HEK293 (cell line): ENCODE measurements at regions not wholly inside any gene's neighbourhood (a gene's known extent, or its start where the extent isn't known, plus 50 kb on each side); places are given as distances from the start of the nearest gene placed in this dataset.

Experiments
- CTCF ChIA-PET: fragments of 350-600 bp; formaldehyde crosslinking; extraction: SDS; loops from one replicate; lab custom pipeline; 2021; ENCODE audit warnings: antibody characterized with exemption; lab: Yijun Ruan, JAX
- POLR2A ChIA-PET: fragments of 300-600 bp; formaldehyde crosslinking; extraction: SDS; loops from one replicate; lab custom pipeline; 2020; ENCODE audit warnings: antibody characterized with exemption, inconsistent platforms; lab: Yijun Ruan, JAX
- H3K27ac ChIP-seq: fragments of 200-500 bp; sonication (Bioruptor generic); 2 replicates; pipeline ENCODE4 v1.5.1; 2014; ENCODE audit warnings: low read depth, low read length, control low read depth, inconsistent platforms; ENCODE audit errors: extremely low read depth
- H3K36me3 ChIP-seq, 2 experiments: fragments of 200-500 bp in 1 of 2; sonication (Bioruptor generic) in 1 of 2; 1 replicate in 1 of 2; 2 replicates in 1 of 2; pipeline ENCODE4 v1.5.1; 2014 to 2017; ENCODE audit warnings: inconsistent platforms in 2 of 2, low read length in 2 of 2; ENCODE audit not compliant: control insufficient read depth in 2 of 2, insufficient read depth in 1 of 2
- H3K4me1 ChIP-seq: fragments of 200-500 bp; sonication (Bioruptor generic); 2 replicates; pipeline ENCODE4 v1.5.1; 2014; ENCODE audit warnings: mild to moderate bottlenecking, low read length, inconsistent platforms; ENCODE audit not compliant: control insufficient read depth, insufficient read depth
- H3K4me3 ChIP-seq: 2 replicates; pipeline ENCODE4 v1.5.1; 2011; ENCODE audit warnings: low read depth, mild to moderate bottlenecking, control low read depth, low read length, moderate library complexity
- H3K9me3 ChIP-seq: fragments of 200-500 bp; sonication (Bioruptor generic); 2 replicates; pipeline ENCODE4 v1.5.1; 2014; ENCODE audit warnings: low read depth, low read length, inconsistent platforms; ENCODE audit not compliant: control insufficient read depth, insufficient read depth
- GLI2 ChIP-seq: fragments of 450-650 bp; formaldehyde crosslinking; IDR thresholded peaks from 2 replicates; pipeline ENCODE4; 2017; ENCODE audit warnings: missing biosample characterization, missing genetic modification characterization, low read depth, borderline replicate concordance
- GLIS2 ChIP-seq: fragments of 450-650 bp; formaldehyde crosslinking; IDR thresholded peaks from 2 replicates; pipeline ENCODE4 v1.5.1; 2016; ENCODE audit warnings: missing biosample characterization, missing genetic modification characterization
- SCRT2 ChIP-seq: fragments of 450-650 bp; formaldehyde crosslinking; IDR thresholded peaks from 2 replicates; pipeline ENCODE4 v1.5.1; 2016; ENCODE audit warnings: missing biosample characterization, missing genetic modification characterization
- SP7 ChIP-seq: fragments of 450-650 bp; formaldehyde crosslinking; IDR thresholded peaks from 2 replicates; pipeline ENCODE4 v1.5.1; 2016; ENCODE audit warnings: missing biosample characterization, missing genetic modification characterization
- WT1 ChIP-seq: fragments of 450-650 bp; formaldehyde crosslinking; IDR thresholded peaks from 2 replicates; pipeline ENCODE4 v1.5.1; 2016; ENCODE audit warnings: missing biosample characterization, missing genetic modification characterization
- ZNF132 ChIP-seq: fragments of 450-650 bp; formaldehyde crosslinking; IDR thresholded peaks from 2 replicates; pipeline ENCODE4 v1.5.1; 2017; ENCODE audit warnings: missing biosample characterization, missing genetic modification characterization, borderline replicate concordance
- ZNF155 ChIP-seq: fragments of 450-650 bp; formaldehyde crosslinking; IDR thresholded peaks from 2 replicates; pipeline ENCODE4 v1.5.1; 2016; ENCODE audit warnings: missing biosample characterization, missing genetic modification characterization
- ZNF157 ChIP-seq: fragments of 450-650 bp; formaldehyde crosslinking; IDR thresholded peaks from 2 replicates; pipeline ENCODE4 v1.5.1; 2016; ENCODE audit warnings: missing biosample characterization, missing genetic modification characterization
- ZNF169 ChIP-seq: fragments of 450-650 bp; formaldehyde crosslinking; IDR thresholded peaks from 2 replicates; pipeline ENCODE4 v1.5.1; 2016; ENCODE audit warnings: missing biosample characterization, missing genetic modification characterization
- ZNF394 ChIP-seq: fragments of 450-650 bp; formaldehyde crosslinking; IDR thresholded peaks from 2 replicates; pipeline ENCODE4 v1.5.1; 2016; ENCODE audit warnings: missing biosample characterization, missing genetic modification characterization, mild to moderate bottlenecking, moderate library complexity, borderline replicate concordance
- ZNF843 ChIP-seq: fragments of 450-650 bp; formaldehyde crosslinking; IDR thresholded peaks from 2 replicates; pipeline ENCODE4 v1.5.1; 2016; ENCODE audit warnings: missing biosample characterization, missing genetic modification characterization
- ZSCAN30 ChIP-seq: fragments of 450-650 bp; IDR thresholded peaks from 2 replicates; pipeline ENCODE4 v1.5.1; 2018; ENCODE audit warnings: missing biosample characterization, mild to moderate bottlenecking, missing genetic modification characterization, moderate library complexity
- TF ChIP-seq, protein P1 (sequence below): fragments of 450-650 bp; formaldehyde crosslinking; IDR thresholded peaks from 2 replicates; pipeline ENCODE4 v1.5.1; 2016; ENCODE audit warnings: missing biosample characterization, missing genetic modification characterization
- TF ChIP-seq, protein P2 (sequence below): fragments of 450-650 bp; formaldehyde crosslinking; IDR thresholded peaks from 2 replicates; pipeline ENCODE4 v1.5.1; 2016; ENCODE audit warnings: missing biosample characterization, missing genetic modification characterization
- TF ChIP-seq, protein P3 (sequence below): fragments of 450-650 bp; formaldehyde crosslinking; IDR thresholded peaks from 2 replicates; pipeline ENCODE4 v1.5.1; 2016; ENCODE audit warnings: missing biosample characterization, missing genetic modification characterization
- TF ChIP-seq, protein P4 (sequence below): fragments of 450-650 bp; formaldehyde crosslinking; IDR thresholded peaks from 2 replicates; pipeline ENCODE4 v1.5.1; 2016; ENCODE audit warnings: missing biosample characterization, missing genetic modification characterization
- TF ChIP-seq, protein P5 (sequence below): IDR thresholded peaks from 2 replicates; pipeline ENCODE4 v1.6.1; 2011; ENCODE audit warnings: mild to moderate bottlenecking, low read depth, low read length, borderline replicate concordance

DNA sequence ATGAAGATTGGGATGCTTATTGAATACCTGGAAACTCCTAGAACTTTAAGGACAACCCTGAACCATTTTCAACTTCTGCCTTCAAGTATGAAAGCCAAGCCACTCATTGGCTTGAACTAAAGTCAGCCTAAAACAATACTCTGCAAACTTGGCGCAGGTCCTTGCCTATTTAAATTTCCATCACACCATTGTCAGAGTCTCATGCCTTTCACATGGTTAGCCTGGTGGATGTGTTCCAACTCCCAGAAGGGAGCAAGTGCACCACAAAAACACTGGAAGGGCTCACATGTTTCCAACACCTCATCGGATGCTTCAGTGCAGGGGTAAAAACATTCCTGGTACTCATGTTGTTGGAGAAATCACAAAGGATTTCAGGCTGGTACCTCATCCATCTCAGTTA is 511.6 kb upstream of the MDFIC2 start:
- no peak for TF ChIP-seq GLIS2 (tag by site-specific recombination)
- TF ChIP-seq, protein P1, sequence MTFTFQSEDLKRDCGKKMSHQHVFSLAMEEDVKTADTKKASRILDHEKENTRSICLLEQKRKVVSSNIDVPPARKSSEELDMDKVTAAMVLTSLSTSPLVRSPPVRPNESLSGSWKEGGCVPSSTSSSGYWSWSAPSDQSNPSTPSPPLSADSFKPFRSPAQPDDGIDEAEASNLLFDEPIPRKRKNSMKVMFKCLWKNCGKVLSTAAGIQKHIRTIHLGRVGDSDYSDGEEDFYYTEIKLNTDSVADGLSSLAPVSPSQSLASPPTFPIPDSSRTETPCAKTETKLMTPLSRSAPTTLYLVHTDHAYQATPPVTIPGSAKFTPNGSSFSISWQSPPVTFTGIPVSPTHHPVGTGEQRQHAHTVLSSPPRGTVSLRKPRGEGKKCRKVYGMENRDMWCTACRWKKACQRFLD (tag by site-specific recombination): no peak
- TF ChIP-seq ZNF132 (tag by site-specific recombination): no peak
- no peak for TF ChIP-seq ZNF155 (tag by site-specific recombination)
- no peak for TF ChIP-seq ZSCAN30
- TF ChIP-seq SP7 (tag by site-specific recombination): no peak
- TF ChIP-seq, protein P2, sequence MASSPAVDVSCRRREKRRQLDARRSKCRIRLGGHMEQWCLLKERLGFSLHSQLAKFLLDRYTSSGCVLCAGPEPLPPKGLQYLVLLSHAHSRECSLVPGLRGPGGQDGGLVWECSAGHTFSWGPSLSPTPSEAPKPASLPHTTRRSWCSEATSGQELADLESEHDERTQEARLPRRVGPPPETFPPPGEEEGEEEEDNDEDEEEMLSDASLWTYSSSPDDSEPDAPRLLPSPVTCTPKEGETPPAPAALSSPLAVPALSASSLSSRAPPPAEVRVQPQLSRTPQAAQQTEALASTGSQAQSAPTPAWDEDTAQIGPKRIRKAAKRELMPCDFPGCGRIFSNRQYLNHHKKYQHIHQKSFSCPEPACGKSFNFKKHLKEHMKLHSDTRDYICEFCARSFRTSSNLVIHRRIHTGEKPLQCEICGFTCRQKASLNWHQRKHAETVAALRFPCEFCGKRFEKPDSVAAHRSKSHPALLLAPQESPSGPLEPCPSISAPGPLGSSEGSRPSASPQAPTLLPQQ (tag by site-specific recombination): no peak
- TF ChIP-seq, protein P3, sequence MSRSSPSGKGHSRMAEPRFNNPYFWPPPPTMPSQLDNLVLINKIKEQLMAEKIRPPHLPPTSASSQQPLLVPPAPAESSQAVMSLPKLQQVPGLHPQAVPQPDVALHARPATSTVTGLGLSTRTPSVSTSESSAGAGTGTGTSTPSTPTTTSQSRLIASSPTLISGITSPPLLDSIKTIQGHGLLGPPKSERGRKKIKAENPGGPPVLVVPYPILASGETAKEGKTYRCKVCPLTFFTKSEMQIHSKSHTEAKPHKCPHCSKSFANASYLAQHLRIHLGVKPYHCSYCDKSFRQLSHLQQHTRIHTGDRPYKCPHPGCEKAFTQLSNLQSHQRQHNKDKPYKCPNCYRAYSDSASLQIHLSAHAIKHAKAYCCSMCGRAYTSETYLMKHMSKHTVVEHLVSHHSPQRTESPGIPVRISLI: no peak
- no peak for TF ChIP-seq WT1
- TF ChIP-seq ZNF394 (tag by site-specific recombination): no peak
- no peaks in the 10 kb centered on the region for H3K4me1 ChIP-seq
- H3K4me3 ChIP-seq: no peak overlapping the region
- no peaks in the 10 kb centered on the region for H3K9me3 ChIP-seq
- H3K36me3 ChIP-seq: no peaks in the 10 kb centered on the region
- no peak overlapping the region for H3K27ac ChIP-seq
- POLR2A ChIA-PET: no interaction called here
- CTCF ChIA-PET: interaction anchor here (0.9 kb wide), 1 partner anchor 273 kb away, joined by 3 read pairs; no protein-coding TSS in a partner anchor

DNA sequence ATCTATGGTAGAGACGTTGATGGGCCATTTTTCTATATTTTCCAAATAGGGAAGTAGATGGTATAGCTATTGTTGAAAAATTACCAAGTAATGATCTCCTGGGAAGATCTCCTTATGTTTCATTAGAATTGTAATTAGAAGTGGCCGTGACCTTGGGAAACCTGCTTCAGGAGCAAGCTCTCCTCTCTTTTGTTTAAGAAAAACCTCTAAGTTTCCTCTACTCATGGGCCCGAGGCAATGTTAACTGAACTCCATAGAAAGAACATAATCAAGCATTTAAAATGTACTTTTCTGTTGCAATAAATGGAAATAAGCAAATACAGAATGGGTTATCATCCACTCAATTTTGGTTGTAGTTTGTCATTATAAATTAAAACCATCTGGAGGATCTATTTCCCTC is 511.2 kb upstream of the MDFIC2 start:
- no peaks in the 10 kb centered on the region for H3K4me1 ChIP-seq
- ChIA-PET CTCF (interaction anchor here (0.9 kb wide), 1 partner anchor 273 kb away, joined by 3 read pairs; no protein-coding TSS in a partner anchor), POLR2A (no interaction called here)
- no peaks in the 10 kb centered on the region for H3K36me3 ChIP-seq
- no peaks in the 10 kb centered on the region for H3K9me3 ChIP-seq
- TF ChIP-seq ZNF169 (tag by site-specific recombination): no peak
- no peak for TF ChIP-seq ZNF843 (tag by site-specific recombination)
- TF ChIP-seq SCRT2: no peak
- TF ChIP-seq, protein P4, sequence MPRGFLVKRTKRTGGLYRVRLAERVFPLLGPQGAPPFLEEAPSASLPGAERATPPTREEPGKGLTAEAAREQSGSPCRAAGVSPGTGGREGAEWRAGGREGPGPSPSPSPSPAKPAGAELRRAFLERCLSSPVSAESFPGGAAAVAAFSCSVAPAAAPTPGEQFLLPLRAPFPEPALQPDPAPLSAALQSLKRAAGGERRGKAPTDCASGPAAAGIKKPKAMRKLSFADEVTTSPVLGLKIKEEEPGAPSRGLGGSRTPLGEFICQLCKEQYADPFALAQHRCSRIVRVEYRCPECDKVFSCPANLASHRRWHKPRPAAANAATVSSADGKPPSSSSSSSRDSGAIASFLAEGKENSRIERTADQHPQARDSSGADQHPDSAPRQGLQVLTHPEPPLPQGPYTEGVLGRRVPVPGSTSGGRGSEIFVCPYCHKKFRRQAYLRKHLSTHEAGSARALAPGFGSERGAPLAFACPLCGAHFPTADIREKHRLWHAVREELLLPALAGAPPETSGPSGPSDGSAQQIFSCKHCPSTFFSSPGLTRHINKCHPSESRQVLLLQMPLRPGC: no peak
- TF ChIP-seq, protein P5, sequence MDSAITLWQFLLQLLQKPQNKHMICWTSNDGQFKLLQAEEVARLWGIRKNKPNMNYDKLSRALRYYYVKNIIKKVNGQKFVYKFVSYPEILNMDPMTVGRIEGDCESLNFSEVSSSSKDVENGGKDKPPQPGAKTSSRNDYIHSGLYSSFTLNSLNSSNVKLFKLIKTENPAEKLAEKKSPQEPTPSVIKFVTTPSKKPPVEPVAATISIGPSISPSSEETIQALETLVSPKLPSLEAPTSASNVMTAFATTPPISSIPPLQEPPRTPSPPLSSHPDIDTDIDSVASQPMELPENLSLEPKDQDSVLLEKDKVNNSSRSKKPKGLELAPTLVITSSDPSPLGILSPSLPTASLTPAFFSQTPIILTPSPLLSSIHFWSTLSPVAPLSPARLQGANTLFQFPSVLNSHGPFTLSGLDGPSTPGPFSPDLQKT: no peak
- TF ChIP-seq ZNF157 (tag by site-specific recombination): no peak
- no peak overlapping the region for H3K4me3 ChIP-seq
- H3K27ac ChIP-seq: no peak overlapping the region

DNA sequence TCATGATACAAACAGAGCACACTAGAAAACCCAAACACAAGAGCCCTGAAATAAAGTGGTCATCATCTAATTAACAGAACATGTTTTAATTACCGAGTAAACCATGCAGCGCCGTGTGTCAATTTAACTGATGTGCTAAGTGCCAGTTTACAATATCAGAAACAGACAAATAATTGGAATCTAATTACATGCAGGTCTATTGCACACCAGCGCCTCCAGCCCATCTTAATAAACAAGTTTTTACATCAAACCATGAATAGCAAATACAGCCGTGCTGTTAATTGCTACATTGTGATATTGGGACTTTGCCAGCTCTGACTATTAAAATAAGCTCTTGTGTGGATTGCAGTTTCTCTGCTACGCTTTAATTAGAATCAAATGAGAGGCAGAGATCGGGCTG is 510.2 kb upstream of the MDFIC2 start:
- no peak for TF ChIP-seq GLI2
- Histone ChIP-seq H3K4me3 (no peak overlapping the region), H3K36me3 (no peaks in the 10 kb centered on the region), H3K9me3 (no peaks in the 10 kb centered on the region), H3K4me1 (no peaks in the 10 kb centered on the region), H3K27ac (no peak overlapping the region)
- ChIA-PET POLR2A (no interaction called here), CTCF (no interaction called here)
